Stimulated activated CD8-positive, alpha-beta memory T cell treated with anti-CD3 and anti-CD28 coated beads, Interleukin-15, amount 100 ng/mL, for 1 hour (primary cell): ENCODE measurements at regions not wholly inside any gene's neighbourhood (a gene's known extent, or its start where the extent isn't known, plus 50 kb on each side); places are given as distances from the start of the nearest gene placed in this dataset.
"Not testable (repeated sequence)": the region's sequence is repeated elsewhere in the genome, so short reads cannot be mapped to it uniquely, and the experiment has no call there.

Source experiments
- DNase-seq: peaks from one replicate; pipeline ENCODE4 v3.0.0-alpha.2; 2020; ENCODE audit warnings: low read depth

GRCh38 chr9:65418966-65419365 is 134.0 kb upstream of the FOXD4L5 start:
- not testable (repeated sequence) for DNase-seq

DNA sequence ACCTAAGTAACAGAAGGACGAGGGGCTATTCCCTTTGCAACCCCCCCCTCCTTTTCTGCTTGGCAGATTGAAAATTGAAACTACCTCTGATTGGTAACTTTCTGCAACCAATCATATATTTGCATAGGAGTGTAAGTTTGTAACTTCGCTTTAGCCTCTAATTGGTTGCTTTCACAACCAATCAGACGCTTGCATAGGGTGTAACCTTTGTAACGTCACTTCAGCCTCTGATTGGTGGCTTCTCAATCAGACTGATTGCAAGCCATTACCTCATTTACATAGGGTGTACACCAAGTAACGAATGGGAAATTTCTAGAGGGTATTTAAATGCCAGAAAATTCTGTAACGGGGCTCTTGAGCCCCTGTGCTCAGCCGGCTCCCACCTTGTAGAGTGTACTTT is 131.9 kb upstream of the FOXD4L5 start:
- DNase-seq: not testable (repeated sequence)

DNA sequence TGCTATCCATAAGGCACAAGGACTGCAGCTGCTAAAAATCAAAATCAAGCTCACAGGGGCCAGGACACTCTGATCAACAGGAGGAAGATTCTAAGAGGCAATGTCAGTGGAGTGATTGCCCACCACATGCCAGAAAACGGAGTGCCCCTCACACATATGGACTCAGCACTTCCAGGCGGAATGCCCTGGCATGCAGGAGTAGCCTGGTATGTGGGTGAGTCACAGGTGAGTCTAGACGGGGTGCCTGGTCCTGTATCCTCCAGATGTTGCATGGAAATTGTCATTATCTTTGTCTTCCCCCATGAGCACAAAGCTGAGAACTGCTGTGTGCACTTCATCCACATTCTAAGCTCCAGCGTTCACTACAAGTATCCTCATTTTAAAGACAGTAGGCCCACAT is 129.2 kb upstream of the FOXD4L5 start:
- DNase-seq: not testable (repeated sequence)

DNA sequence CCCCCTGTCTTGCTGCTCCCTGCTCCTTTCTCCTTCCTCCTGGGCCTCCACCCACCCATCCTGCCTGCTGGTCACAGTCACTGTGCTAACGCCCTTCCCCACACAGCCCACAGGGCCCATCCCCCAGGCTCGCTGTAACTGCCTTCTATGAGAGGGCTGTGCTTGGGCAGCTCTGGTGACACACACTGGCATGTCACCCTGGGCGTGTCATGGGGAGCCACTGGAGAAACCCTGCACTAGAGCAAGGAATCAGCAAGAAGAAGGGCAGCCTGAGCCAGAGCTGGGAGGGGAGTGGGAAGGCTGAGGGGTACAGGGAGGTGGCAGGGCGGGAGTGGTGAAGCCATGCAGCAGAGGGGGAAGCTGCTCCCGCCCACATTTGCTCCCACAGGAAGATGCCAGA is 128.4 kb upstream of the FOXD4L5 start:
- DNase-seq: not testable (repeated sequence)

DNA sequence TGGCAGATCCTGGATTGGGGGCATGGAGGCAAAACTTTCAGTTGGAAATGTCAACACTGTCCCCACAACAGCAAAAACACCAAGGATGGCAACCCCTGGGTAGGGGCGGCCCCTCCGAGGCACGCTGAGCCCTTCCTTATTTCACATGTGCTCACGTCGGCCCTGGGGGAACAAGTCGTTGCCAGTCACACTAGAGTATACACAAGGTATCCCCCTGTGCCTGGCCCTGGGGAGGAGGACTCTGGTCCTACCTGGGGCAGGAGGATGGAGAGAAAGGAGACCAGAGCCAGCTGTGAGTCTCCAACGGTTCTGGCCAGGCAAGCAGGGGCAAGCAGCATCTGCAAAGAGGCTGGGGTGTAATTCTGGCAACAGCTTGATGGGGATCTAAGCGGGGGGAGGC is 126.9 kb upstream of the FOXD4L5 start:
- no peak for DNase-seq

DNA sequence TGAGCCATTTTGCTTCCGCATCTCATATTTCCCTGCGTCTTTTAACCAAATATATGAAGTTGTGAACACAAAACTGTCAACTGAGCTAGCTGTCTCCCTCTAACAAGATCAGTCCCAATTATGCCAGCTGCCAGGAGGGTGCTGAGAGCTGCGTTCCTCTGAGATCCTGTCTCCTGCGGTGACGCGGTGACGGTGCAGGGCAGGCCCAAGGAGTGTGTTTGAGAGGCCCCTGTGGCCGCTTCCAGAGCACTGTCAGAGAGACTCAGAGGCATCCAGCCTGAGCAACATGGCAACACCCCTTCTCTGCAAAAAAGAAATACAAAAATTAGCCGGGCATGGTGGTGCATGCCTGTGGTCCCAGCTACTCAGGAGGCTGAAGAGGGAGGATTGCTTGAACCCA is 126.3 kb upstream of the FOXD4L5 start:
- no peak for DNase-seq

DNA sequence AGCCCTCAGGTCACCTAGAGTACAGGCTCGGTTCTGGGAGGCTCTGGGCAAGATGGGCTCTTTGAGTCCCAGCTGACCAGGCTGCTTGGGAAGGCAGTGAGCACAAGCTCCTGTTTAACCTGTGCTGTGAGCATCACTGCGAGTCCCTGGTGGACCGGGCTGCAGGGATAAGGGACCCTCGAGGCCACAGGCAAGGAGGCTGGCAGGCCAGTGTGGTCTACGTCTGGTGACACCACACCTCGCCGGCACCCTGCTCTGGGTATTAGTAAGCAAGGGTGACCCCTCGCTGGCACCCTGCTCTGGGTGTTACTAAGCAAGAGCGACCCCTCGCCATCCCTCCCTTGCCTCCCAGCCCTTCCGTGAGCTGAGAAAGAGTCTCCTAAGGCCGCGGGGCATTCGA is 125.9 kb upstream of the FOXD4L5 start:
- DNase-seq: no peak

GRCh38 chr9:65409471-65409980 is 124.5 kb upstream of the FOXD4L5 start:
- no peak for DNase-seq

DNA sequence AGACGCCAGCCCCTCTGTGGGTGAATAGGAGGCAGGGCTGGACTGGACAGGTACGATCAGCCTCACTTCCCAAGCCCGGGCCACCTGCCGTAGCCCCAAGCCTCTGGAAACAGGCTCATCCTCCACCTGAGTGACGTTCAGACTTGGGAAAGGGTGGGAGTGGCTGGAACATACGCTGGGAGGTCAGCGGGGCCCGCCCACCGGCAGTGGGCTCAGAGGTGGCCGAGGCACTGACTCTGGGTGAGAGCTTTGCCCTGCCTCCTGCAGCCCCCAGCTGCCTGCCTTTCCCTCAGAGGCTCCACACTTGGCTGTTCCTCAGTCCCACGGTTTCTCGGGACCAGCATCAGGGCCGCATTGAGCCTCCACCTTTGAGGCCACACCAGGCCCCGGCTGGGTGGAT is 123.8 kb upstream of the FOXD4L5 start:
- DNase-seq: not testable (repeated sequence)

DNA sequence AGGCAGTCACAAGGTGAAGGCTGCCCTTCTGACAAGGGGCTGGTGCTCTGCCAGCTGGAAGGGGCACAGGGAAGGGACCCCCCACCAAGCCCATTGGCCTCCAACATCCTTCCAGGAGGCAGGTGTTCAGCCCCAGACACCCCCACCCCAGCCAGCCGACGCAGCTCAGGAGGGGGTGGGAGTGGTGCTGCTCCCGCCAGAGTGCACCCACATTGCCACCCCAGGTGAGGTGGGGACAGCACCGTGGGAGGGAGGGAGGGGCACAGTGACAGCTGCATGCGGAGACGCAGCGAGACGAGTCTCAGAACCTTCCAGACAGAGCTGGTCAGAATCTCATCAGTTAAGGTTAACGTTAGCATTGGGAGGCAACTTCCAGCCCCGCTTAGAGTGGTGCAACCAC is 121.6 kb upstream of the FOXD4L5 start:
- not testable (repeated sequence) for DNase-seq

DNA sequence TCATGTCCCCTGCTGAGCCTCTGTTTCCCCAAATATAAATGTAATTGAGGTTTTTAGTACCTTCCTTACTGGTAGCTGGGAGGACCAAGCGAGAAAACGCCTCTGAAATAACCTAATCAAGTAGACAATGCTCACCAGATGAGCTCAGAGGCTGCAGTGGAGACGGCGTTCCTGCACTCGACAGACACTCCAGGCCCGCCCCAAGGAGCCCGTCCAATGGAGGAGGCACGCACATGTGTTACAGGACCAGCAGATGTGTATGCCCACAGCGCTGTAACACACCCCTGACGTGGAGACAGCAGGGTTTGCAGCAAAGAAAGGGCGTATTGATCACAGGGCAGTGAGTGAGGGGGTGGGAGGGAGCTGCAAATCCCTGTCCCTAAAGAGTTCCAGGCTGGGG is 120.8 kb upstream of the FOXD4L5 start:
- not testable (repeated sequence) for DNase-seq

DNA sequence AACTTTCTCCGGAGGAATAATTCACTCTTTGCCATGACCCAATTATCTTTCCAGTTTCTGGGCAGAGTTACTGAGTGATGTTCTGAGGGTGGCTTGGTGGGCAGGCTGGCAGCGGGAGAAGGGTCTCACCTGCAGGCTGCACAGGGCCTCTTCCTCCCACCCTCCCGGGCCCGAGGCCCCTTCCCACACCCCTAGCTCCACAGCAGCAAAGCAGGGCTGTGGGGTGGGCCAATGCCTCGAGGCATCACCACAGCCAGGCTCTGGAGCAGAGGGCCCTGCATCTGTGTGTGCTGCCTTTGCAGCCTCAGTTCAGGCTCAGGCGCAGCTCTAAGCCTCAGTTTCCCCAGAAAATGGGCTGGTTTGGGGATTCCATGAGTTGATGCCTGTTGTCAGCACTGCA is 120.2 kb upstream of the FOXD4L5 start:
- DNase-seq: no peak

- DNase-seq: no peak
Observed at GRCh38 chr9:65404232-65405006, 119.4 kb upstream of the FOXD4L5 start.

GRCh38 chr9:65403721-65404120 is 118.7 kb upstream of the FOXD4L5 start:
- no peak for DNase-seq

DNA sequence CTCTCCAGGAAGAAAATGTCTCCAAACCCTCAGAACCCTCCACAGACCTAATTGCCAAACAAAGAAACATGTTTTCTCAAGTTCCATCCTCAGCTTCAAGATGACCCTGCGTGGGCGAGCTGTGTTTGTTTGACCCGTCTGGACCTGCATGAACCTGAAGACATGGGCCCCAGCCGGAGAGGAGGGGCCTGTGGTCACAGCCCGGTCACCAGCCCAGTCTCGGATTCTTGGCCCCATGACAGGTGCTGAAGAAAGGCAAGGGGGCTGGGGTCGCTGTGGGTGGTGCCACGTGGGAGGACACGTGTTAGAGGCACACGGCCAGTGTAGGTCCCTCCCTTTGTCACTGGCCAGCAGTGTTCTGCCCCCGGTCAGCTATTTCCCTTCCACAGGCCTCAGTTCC is 118.1 kb upstream of the FOXD4L5 start:
- DNase-seq: not testable (repeated sequence)

DNA sequence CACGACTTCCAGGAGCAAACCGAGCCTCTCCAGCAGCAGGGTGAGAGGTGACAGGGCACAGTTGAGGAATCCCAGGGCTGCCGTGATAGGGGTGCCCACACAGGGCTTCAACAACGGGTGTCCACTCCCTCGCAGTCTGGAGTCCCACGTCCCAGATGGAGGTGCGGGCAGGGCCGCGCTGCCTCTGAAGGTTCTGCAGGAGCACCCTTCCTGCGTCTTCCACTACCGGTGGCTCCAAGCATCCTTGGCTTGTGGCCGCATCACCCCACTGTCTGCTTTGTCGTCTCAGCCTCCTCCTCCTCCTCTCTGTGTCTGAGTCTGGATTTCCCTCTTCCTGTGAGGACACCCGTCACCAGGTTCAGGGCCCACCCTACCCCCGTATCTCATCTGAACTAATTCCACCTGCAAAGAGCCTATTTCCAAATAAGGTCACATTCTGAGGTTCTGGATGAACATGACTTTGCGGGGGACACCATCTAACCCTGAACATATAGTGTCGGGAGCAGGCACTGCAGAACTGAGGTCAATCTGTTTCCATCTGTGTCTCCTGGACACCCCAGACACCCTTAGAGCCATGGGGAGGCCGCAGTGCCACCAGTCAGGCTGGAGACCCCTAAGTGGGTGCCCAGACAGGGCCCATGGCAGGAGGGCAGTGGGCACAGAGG is 117.3 kb upstream of the FOXD4L5 start:
- not testable (repeated sequence) for DNase-seq

GRCh38 chr9:65401456-65402045 is 116.5 kb upstream of the FOXD4L5 start:
- not testable (repeated sequence) for DNase-seq

GRCh38 chr9:65400886-65401285 is 115.9 kb upstream of the FOXD4L5 start:
- no peak for DNase-seq

DNA sequence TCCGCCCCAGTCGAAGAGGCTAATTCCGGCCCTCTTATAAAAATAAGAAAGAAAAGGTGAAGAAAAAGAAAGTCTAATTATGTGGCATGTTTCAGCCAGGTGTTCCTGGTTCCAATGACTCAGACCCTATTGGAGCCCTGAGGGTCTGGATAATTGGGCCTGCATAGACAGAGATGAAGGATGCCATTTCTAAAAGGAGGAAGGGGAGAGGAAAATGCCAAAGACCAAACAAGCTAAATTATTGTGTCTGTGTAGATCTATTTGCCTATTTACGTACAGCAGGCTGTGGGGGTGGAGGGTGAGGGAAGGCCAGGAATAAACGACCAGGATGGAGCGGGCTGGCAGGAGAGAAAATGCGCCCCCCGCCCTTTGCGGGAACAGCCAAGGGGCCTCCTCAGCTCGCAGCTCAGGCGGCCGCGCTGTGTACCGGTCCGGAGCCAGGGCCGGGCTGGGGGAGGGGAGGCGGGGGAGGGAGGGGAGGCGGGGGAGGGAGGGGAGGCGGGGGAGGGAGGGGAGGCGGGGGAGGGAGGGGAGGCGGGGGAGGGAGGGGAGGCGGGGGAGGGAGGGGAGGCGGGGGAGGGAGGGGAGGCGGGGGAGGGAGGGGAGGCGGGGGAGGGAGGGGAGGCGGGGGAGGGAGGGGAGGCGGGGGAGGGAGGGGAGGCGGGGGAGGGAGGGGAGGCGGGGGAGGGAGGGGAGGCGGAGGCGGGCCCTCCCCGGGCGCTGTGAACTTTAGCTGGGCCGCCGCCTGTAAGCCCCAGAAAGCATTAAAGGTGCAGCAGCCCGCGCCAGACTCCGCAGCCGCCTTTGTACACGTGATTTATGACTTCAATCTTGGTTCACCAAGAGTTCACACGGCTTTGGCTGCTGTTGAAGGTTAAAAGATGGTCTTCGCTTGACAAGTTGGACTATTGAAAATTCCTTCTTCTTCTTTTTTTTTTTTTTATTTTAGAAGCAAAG is 113.0 kb upstream of the FOXD4L5 start:
- DNase-seq: not testable (repeated sequence)

DNA sequence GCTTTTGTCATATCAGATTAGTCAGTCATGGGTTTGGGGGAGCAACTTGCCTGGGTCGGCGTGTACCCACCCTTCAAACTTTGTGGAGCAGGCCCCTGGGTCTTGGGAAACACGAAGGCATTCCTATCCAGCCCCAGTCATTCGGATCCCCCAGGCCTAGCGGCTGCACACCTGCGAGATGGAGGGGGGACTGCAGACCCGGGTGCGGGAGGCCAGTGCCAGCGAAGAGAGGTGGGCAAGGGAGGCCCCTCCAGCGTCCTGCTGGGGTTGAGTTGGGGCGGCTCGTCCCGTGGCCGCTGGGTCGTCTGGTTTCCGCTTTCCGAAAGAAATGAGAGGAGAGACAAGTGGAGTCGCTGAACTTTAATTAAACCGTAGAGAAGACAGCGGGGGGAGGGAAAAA is 112.2 kb upstream of the FOXD4L5 start:
- DNase-seq: not testable (repeated sequence)

DNA sequence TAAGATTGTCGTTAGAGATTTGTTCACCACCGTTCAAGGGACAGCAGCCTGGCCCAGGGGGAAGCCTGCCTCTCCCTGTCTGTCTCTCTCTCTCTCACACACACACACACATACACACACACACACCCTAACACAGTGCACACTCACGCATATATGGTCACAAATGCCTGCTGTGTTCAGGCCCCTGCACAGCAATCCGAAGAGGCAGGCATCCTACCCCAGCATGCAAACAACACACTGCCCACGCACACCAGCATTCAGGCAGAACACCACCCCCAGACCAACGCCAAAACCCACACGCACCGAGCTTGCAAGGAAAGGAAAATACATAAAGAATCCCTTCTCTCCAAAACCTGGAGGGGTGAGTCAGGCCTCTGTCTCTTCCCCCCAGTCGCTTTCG is 111.6 kb upstream of the FOXD4L5 start:
- not testable (repeated sequence) for DNase-seq

GRCh38 chr9:65395789-65396188 is 110.8 kb upstream of the FOXD4L5 start:
- DNase-seq: not testable (repeated sequence)
